ENCODE measurements at regions not wholly inside any gene's neighbourhood (a gene's known extent, or its start where the extent isn't known, plus 50 kb on each side); places are given as distances from the start of the nearest gene placed in this dataset.
A peak's percentile ranks its signal among the peaks of the same experiment; 100 is the strongest.

DNA sequence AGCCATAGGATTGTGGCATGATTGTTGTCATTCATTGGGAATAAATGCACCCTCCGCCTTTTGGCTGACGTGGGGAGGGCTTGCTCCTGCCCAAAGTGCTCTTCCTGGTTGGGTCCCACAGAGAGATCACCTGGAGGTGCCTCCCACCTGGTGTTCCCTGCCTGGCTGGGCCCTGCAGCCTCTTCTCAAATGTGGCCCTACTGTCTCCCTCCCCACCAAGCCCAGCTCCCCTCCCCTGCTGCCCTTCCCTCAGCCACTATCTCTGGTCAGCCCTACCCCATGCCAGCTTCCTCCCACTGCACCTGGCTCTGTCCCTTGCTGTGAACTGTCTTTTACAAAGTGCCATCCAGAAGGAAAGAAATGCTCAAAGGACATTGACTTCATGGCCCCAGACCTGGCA lies 173.4 kb downstream of the GLI2 start:
- no peaks in the 10 kb centered on the region for H3K9me3 ChIP-seq
- no peak for ATAC-seq
- intact Hi-C loops (cut with DNase I): no loop called here
- no peak for TF ChIP-seq CTCF (IDR thresholded peaks at IDR 0.05)
- no peak for TF ChIP-seq POLR2A (IDR thresholded peaks at IDR 0.05)
- H3K4me3 ChIP-seq: no peak overlapping the region
- H3K27ac ChIP-seq: no peak overlapping the region
- H3K4me1 ChIP-seq: no peaks in the 10 kb centered on the region
- no peak for DNase-seq
- WGBS, 2 donors: 82 to 83% methylated on average over 2 of the region's 2 CpGs
- no peaks in the 10 kb centered on the region for H3K36me3 ChIP-seq (replicated peaks in 1 of 2; ENCODE audit: insufficient read depth in 1 of 2, low read depth in 2 of 2)
- H3K27me3 ChIP-seq: no peaks in the 10 kb centered on the region

GRCh38 chr2:120910164-120910563 lies 174.5 kb downstream of the GLI2 start:
- DNase-seq (no peak), ATAC-seq (no peak)
- intact Hi-C loops (cut with DNase I): no loop called here
- Histone ChIP-seq H3K27me3 (no peaks in the 10 kb centered on the region), H3K36me3 (replicated peaks in 1 of 2; ENCODE audit: insufficient read depth in 1 of 2, low read depth in 2 of 2) (no peaks in the 10 kb centered on the region), H3K4me3 (no peak overlapping the region), H3K9me3 (no peaks in the 10 kb centered on the region), H3K27ac (no peak overlapping the region), H3K4me1 (peaks cover 8% of the 10 kb centered on the region)
- WGBS, 2 donors: 90 to 97% methylated on average over 5 of the region's 5 CpGs
- no peak for TF ChIP-seq CTCF (IDR thresholded peaks at IDR 0.05)
- TF ChIP-seq POLR2A (IDR thresholded peaks at IDR 0.05): no peak

DNA sequence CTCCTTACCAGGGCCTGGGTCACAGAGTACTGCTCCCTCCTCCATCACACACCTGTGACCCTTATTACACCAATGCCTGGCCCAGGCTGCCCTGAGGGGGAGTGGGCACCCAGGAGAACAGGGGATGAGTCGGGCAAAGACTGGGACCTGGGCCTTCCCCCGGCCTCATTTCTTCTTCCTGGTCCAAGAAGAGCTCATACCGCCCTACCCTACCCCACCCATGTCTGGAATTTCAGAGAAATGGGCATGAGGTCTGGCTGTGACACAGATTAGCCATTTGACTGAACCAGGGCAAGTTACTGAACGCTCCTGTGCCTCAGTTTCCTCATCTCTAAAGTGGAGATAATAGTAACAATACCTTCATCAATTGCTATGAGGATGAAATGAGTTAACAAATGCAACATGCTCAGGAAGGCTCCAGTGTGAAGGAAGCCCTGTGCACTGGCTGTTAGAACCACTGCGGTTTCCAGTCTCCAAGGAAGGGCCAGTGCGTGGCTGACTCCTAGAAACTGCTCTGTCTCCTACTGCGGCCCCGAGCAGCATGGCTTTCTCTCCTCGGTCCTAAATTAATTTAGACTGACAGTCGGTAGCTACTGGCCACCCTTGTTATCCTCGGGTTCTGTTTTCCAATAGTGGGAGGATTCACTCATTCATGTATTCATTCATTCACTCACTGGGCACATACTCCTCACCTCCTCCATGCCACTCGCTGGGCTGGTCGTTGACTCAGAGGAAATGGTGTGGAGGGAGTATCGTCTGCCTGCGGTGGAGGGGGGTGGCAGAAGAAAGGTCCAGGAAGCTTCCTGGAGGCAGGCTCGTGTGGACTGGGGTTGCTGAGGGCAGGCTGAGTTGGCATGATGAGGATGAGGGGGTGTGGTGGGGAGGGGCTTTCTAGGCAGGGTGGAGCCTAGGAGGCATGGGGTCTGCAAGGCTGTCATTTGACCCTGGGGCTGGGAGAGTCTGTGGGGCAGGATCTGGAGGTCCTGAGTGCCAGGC lies 175.6 kb downstream of the GLI2 start:
- H3K9me3 ChIP-seq: no peaks in the 10 kb centered on the region
- ATAC-seq (no peak), DNase-seq (no peak)
- TF ChIP-seq CTCF (IDR thresholded peaks at IDR 0.05): no peak
- TF ChIP-seq POLR2A (IDR thresholded peaks at IDR 0.05): no peak
- no peak overlapping the region for H3K4me3 ChIP-seq
- no peaks in the 10 kb centered on the region for H3K36me3 ChIP-seq (replicated peaks in 1 of 2; ENCODE audit: insufficient read depth in 1 of 2, low read depth in 2 of 2)
- no peak overlapping the region for H3K27ac ChIP-seq
- intact Hi-C loops (cut with DNase I): no loop called here
- peaks cover 17% of the 10 kb centered on the region for H3K4me1 ChIP-seq
- WGBS, 2 donors: 78 to 85% methylated on average over 16 of the region's 16 CpGs
- no peaks in the 10 kb centered on the region for H3K27me3 ChIP-seq

DNA sequence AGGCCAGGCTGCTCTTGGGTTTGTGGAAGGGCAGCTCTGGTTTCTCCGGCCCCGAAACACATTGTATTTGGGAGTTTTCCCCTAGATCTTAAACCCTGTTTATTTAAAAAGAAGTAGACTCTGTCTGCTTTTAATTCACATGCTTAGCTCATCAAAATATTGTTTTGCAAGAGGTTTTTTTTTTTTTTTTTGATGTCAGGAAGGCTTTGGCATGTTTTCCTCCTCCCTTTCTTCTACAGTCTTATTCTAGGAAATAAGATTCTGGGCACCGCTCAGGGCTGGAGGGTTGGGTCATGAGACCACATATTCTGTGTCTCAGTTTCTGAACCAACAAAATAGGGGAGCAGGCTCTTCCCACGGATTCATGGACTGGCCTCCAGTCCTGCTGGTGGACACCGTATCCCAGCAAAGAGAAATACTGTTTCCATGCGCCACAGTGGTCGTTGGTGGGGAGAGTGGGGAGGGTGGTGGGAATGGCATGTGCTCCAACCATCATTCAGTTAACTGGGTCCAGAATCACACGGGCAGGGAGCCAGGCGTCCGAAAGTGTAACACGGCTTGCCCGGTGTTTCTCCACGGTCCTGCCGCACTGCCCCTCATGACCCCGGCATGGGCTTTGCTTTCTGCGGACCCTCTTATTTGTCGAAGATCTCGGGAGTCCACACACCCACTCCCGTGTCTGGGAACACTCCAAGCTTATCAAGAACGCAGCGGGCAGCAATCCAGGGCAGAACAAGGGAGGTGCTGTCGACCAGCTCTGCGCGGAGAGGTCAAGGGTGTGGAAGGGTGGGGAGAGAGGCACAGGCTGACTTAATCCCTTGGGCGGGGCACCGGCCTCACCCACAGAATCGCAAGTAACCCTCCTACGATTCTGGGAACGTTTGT lies 176.7 kb downstream of the GLI2 start:
- intact Hi-C loops (cut with DNase I): no loop called here
- Histone ChIP-seq H3K9me3 (no peaks in the 10 kb centered on the region), H3K4me1 (peaks cover 17% of the 10 kb centered on the region), H3K27ac (no peak overlapping the region), H3K36me3 (replicated peaks in 1 of 2; ENCODE audit: insufficient read depth in 1 of 2, low read depth in 2 of 2) (no peaks in the 10 kb centered on the region), H3K27me3 (no peaks in the 10 kb centered on the region), H3K4me3 (no peak overlapping the region)
- TF ChIP-seq POLR2A (IDR thresholded peaks at IDR 0.05): no peak
- no peak for TF ChIP-seq CTCF (IDR thresholded peaks at IDR 0.05)
- 57 to 72% methylated on average over 12 to 29 of the region's 29 CpGs for WGBS, 2 donors
- ATAC-seq (no peak), DNase-seq (peak in 1 of 4 donors; percentile 50)
